Bronchial epithelial cell (primary cell): ENCODE measurements at regions not wholly inside any gene's neighbourhood (a gene's known extent, or its start where the extent isn't known, plus 50 kb on each side); places are given as distances from the start of the nearest gene placed in this dataset.

ENCODE experiments used
- DNase-seq: peaks from one replicate; pipeline ENCODE4 v3.0.0-alpha.2; 2010; ENCODE audit warnings: low read depth
- FAIRE-seq: peaks from 2 replicates; lab custom pipeline; 2011; peaks lifted over from hg19 to GRCh38; lab: Jason Lieb, UNC
- H3K27me3 ChIP-seq: 2 replicates; pipeline ENCODE4 v1.5.1; 2011; ENCODE audit warnings: low read length; ENCODE audit not compliant: control insufficient read depth, insufficient read depth
- H3K36me3 ChIP-seq: 2 replicates; pipeline ENCODE4 v1.5.1; 2011; ENCODE audit warnings: low read length; ENCODE audit not compliant: control insufficient read depth, insufficient read depth
- H3K4me3 ChIP-seq: 2 replicates; pipeline ENCODE4 v1.5.1; 2011; ENCODE audit warnings: mild to moderate bottlenecking, low read depth, low read length, control low read depth
- TF ChIP-seq, protein P1 (sequence below): IDR thresholded peaks from 2 replicates; pipeline ENCODE4 v1.5.1; 2011; ENCODE audit warnings: mild to moderate bottlenecking, moderate library complexity, low read length, control low read depth, inconsistent platforms; ENCODE audit not compliant: insufficient read depth, severe bottlenecking

- no peak for DNase-seq
- FAIRE-seq: no peak
- H3K27me3 ChIP-seq: no peaks in the 10 kb centered on the region
- no peak overlapping the region for H3K4me3 ChIP-seq
- no peaks in the 10 kb centered on the region for H3K36me3 ChIP-seq
- TF ChIP-seq, protein P1, sequence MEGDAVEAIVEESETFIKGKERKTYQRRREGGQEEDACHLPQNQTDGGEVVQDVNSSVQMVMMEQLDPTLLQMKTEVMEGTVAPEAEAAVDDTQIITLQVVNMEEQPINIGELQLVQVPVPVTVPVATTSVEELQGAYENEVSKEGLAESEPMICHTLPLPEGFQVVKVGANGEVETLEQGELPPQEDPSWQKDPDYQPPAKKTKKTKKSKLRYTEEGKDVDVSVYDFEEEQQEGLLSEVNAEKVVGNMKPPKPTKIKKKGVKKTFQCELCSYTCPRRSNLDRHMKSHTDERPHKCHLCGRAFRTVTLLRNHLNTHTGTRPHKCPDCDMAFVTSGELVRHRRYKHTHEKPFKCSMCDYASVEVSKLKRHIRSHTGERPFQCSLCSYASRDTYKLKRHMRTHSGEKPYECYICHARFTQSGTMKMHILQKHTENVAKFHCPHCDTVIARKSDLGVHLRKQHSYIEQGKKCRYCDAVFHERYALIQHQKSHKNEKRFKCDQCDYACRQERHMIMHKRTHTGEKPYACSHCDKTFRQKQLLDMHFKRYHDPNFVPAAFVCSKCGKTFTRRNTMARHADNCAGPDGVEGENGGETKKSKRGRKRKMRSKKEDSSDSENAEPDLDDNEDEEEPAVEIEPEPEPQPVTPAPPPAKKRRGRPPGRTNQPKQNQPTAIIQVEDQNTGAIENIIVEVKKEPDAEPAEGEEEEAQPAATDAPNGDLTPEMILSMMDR: no peak
Observed at GRCh38 chr11:28599656-28600055, 491.5 kb downstream of the METTL15 start.

- FAIRE-seq (no peak), DNase-seq (no peak)
- TF ChIP-seq, protein P1: no peak
- H3K4me3 ChIP-seq: no peak overlapping the region
- H3K36me3 ChIP-seq: no peaks in the 10 kb centered on the region
- no peaks in the 10 kb centered on the region for H3K27me3 ChIP-seq
Observed at GRCh38 chr11:28598531-28598930, 490.3 kb downstream of the METTL15 start.

- no peaks in the 10 kb centered on the region for H3K27me3 ChIP-seq
- TF ChIP-seq, protein P1: no peak
- H3K4me3 ChIP-seq: no peak overlapping the region
- no peaks in the 10 kb centered on the region for H3K36me3 ChIP-seq
- FAIRE-seq: no peak
- no peak for DNase-seq
Observed at GRCh38 chr11:28596816-28597215, 488.6 kb downstream of the METTL15 start.

GRCh38 chr11:28592141-28592540, 484.0 kb downstream of the METTL15 start:
- FAIRE-seq (no peak), DNase-seq (no peak)
- Histone ChIP-seq H3K4me3 (no peak overlapping the region), H3K27me3 (no peaks in the 10 kb centered on the region), H3K36me3 (no peaks in the 10 kb centered on the region)
- TF ChIP-seq, protein P1: no peak

- H3K4me3 ChIP-seq: no peak overlapping the region
- H3K36me3 ChIP-seq: no peaks in the 10 kb centered on the region
- FAIRE-seq (no peak), DNase-seq (peak; percentile 91)
- TF ChIP-seq, protein P1: no peak
- no peaks in the 10 kb centered on the region for H3K27me3 ChIP-seq
Observed at GRCh38 chr11:28584992-28585391, 476.8 kb downstream of the METTL15 start.

GRCh38 chr11:28582506-28582905, 474.3 kb downstream of the METTL15 start:
- no peaks in the 10 kb centered on the region for H3K27me3 ChIP-seq
- no peak for FAIRE-seq
- DNase-seq: no peak
- H3K4me3 ChIP-seq: no peak overlapping the region
- H3K36me3 ChIP-seq: no peaks in the 10 kb centered on the region
- TF ChIP-seq, protein P1: no peak
